HG02973 (cell line): ENCODE measurements at regions not wholly inside any gene's neighbourhood (a gene's known extent, or its start where the extent isn't known, plus 50 kb on each side); places are given as distances from the start of the nearest gene placed in this dataset.

Experiments used
- ATAC-seq: cut with Tn5 transposase; IDR thresholded peaks from one replicate; pipeline ENCODE4 v1.9.1; 2021; ENCODE audit warnings: moderate library complexity; ENCODE audit not compliant: unreplicated experiment

GRCh38 chr2:219947575-219947974 lies 320.1 kb downstream of the SLC4A3 start:
- no peak for ATAC-seq

GRCh38 chr2:219949053-219949452 lies 321.6 kb downstream of the SLC4A3 start:
- ATAC-seq = no peak

- no peak for ATAC-seq
Measured at GRCh38 chr2:219951099-219951498, 323.7 kb downstream of the SLC4A3 start.

- no peak for ATAC-seq
Measured at GRCh38 chr2:219954331-219954730, 326.9 kb downstream of the SLC4A3 start.

- no peak for ATAC-seq
Measured at GRCh38 chr2:219957820-219958219, 330.4 kb downstream of the SLC4A3 start.

GRCh38 chr2:219958941-219959340 lies 331.5 kb downstream of the SLC4A3 start:
- ATAC-seq = no peak

GRCh38 chr2:219959471-219959870 lies 332.0 kb downstream of the SLC4A3 start:
- ATAC-seq = no peak

GRCh38 chr2:219961947-219962498 lies 334.6 kb downstream of the SLC4A3 start:
- ATAC-seq = no peak

GRCh38 chr2:219962801-219963200 lies 335.4 kb downstream of the SLC4A3 start:
- ATAC-seq = no peak

GRCh38 chr2:219965287-219966194 lies 338.1 kb downstream of the SLC4A3 start:
- no peak for ATAC-seq

- no peak for ATAC-seq
Measured at GRCh38 chr2:219967247-219968245, 340.1 kb downstream of the SLC4A3 start.

GRCh38 chr2:219968685-219969345 lies 341.4 kb downstream of the SLC4A3 start:
- no peak for ATAC-seq

- no peak for ATAC-seq
Measured at GRCh38 chr2:219969508-219969907, 342.1 kb downstream of the SLC4A3 start.

- no peak for ATAC-seq
Measured at GRCh38 chr2:219973136-219973535, 345.7 kb downstream of the SLC4A3 start.

GRCh38 chr2:219976871-219977270 lies 349.4 kb downstream of the SLC4A3 start:
- ATAC-seq = no peak

GRCh38 chr2:219980638-219981037 lies 353.2 kb downstream of the SLC4A3 start:
- no peak for ATAC-seq

GRCh38 chr2:219983836-219984235 lies 356.4 kb downstream of the SLC4A3 start:
- no peak for ATAC-seq

- no peak for ATAC-seq
Measured at GRCh38 chr2:219985017-219985416, 357.6 kb downstream of the SLC4A3 start.

- ATAC-seq = no peak
Measured at GRCh38 chr2:219987830-219988229, 360.4 kb downstream of the SLC4A3 start.

- no peak for ATAC-seq
Measured at GRCh38 chr2:219989744-219990143, 362.3 kb downstream of the SLC4A3 start.

- no peak for ATAC-seq
Measured at GRCh38 chr2:219991116-219991515, 363.7 kb downstream of the SLC4A3 start.
